GM23338 (cell line): ENCODE measurements at regions not wholly inside any gene's neighbourhood (a gene's known extent, or its start where the extent isn't known, plus 50 kb on each side); places are given as distances from the start of the nearest gene placed in this dataset.

Source experiments
- ATAC-seq: fragments of 200-7000 bp; cut with Tn5 transposase; 3 replicates; pipeline ENCODE4 v1.9.1; 2020
- DNase-seq: peaks from one replicate; pipeline ENCODE4 v3.0.0-alpha.2; 2015; ENCODE audit warnings: low spot score
- H2AFZ ChIP-seq: fragments of 200-600 bp; sonication (generic); 2 replicates; pipeline ENCODE4 v1.8.0; 2016; ENCODE audit warnings: antibody characterized with exemption, mild to moderate bottlenecking, moderate library complexity
- H3F3A ChIP-seq: fragments of 200-600 bp; sonication (generic); replicated peaks from 2 replicates; pipeline ENCODE4 v1.8.0; 2017; ENCODE audit warnings: antibody characterized with exemption, mixed run types, low read depth
- H3K27ac ChIP-seq: fragments of 200-600 bp; sonication (generic); 2 replicates; pipeline ENCODE4 v1.6.1; 2016; ENCODE audit warnings: low read depth
- H3K27me3 ChIP-seq: fragments of 200-600 bp; sonication (generic); 2 replicates; pipeline ENCODE4 v1.8.0; 2016; ENCODE audit warnings: mild to moderate bottlenecking, mixed run types, moderate library complexity; ENCODE audit not compliant: insufficient read depth
- H3K36me3 ChIP-seq: fragments of 200-600 bp; sonication (generic); 2 replicates; pipeline ENCODE4 v1.8.0; 2016; ENCODE audit warnings: mild to moderate bottlenecking; ENCODE audit not compliant: insufficient read depth
- H3K4me1 ChIP-seq: fragments of 200-600 bp; sonication (generic); 2 replicates; pipeline ENCODE4 v1.8.0; 2016; ENCODE audit warnings: mild to moderate bottlenecking, moderate library complexity; ENCODE audit not compliant: insufficient read depth
- H3K4me2 ChIP-seq: fragments of 200-600 bp; sonication (generic); 2 replicates; pipeline ENCODE4 v1.7.1; 2017; ENCODE audit warnings: mixed run types
- H3K4me3 ChIP-seq: fragments of 200-600 bp; sonication (generic); 2 replicates; pipeline ENCODE4 v1.6.1; 2016; ENCODE audit warnings: mixed run types
- H3K79me2 ChIP-seq: fragments of 200-600 bp; sonication (generic); replicated peaks from 2 replicates; pipeline ENCODE4 v1.8.0; 2017; ENCODE audit warnings: mild to moderate bottlenecking; ENCODE audit not compliant: insufficient read depth
- H3K9me2 ChIP-seq: fragments of 200-600 bp; sonication (generic); 2 replicates; pipeline ENCODE4 v1.8.0; 2017; ENCODE audit not compliant: insufficient read depth
- H4K20me1 ChIP-seq: fragments of 200-600 bp; sonication (generic); replicated peaks from 2 replicates; pipeline ENCODE4 v1.8.0; 2017; ENCODE audit warnings: mild to moderate bottlenecking; ENCODE audit not compliant: insufficient read depth
- H3K27ac Mint-ChIP-seq: 2 replicates; pipeline ENCODE4 v1.8.0; 2020; ENCODE audit warnings: inconsistent platforms, mild to moderate bottlenecking, moderate library complexity, mixed read lengths
- H3K27me3 Mint-ChIP-seq: 3 replicates; pipeline ENCODE4 v1.8.0; 2022; ENCODE audit warnings: low read depth, mild to moderate bottlenecking, moderate library complexity, mixed read lengths, inconsistent platforms; ENCODE audit not compliant: insufficient read depth, poor library complexity
- H3K36me3 Mint-ChIP-seq: 3 replicates; pipeline ENCODE4 v1.8.0; 2021; ENCODE audit warnings: low read depth, mild to moderate bottlenecking, inconsistent platforms, moderate library complexity, mixed read lengths
- H3K4me1 Mint-ChIP-seq: 3 replicates; pipeline ENCODE4 v1.8.0; 2020; ENCODE audit warnings: mild to moderate bottlenecking, inconsistent platforms, mixed read lengths
- H3K4me3 Mint-ChIP-seq: 3 replicates; pipeline ENCODE4 v1.8.0; 2021; ENCODE audit warnings: moderate library complexity, mild to moderate bottlenecking, inconsistent platforms, mixed read lengths
- H3K9me3 Mint-ChIP-seq: 3 replicates; pipeline ENCODE4 v1.8.0; 2020; ENCODE audit warnings: moderate library complexity, mild to moderate bottlenecking, inconsistent platforms, mixed read lengths
- CREB1 ChIP-seq: fragments of 250-450 bp; sonication (Bioruptor Pico); IDR thresholded peaks from 2 replicates; pipeline ENCODE4 v1.5.0; 2020; ENCODE audit warnings: low read depth, mild to moderate bottlenecking, moderate library complexity
- EZH2 ChIP-seq: fragments of 200-600 bp; sonication (generic); IDR thresholded peaks from one replicate; pipeline ENCODE4 v1.8.0; 2017; ENCODE audit warnings: antibody characterized with exemption, mild to moderate bottlenecking, low read depth; ENCODE audit not compliant: unreplicated experiment
- EZH2phosphoT487 ChIP-seq: fragments of 200-600 bp; sonication (generic); IDR thresholded peaks from one replicate; pipeline ENCODE4 v1.8.1; 2018; ENCODE audit warnings: antibody characterized with exemption; ENCODE audit not compliant: unreplicated experiment
- JUNB ChIP-seq: IDR thresholded peaks from one replicate; pipeline ENCODE4 v1.6.1; 2016; ENCODE audit warnings: antibody characterized with exemption; ENCODE audit not compliant: unreplicated experiment
- NANOG ChIP-seq: IDR thresholded peaks from 2 replicates; pipeline ENCODE4 v1.6.1; 2016; ENCODE audit warnings: antibody characterized with exemption, borderline replicate concordance
- POLR2AphosphoS5 ChIP-seq: IDR thresholded peaks from 2 replicates; pipeline ENCODE4 v1.6.1; 2016; ENCODE audit warnings: antibody characterized with exemption, low read depth
- STAT1 ChIP-seq: IDR thresholded peaks from one replicate; pipeline ENCODE4 v1.6.1; 2016; ENCODE audit warnings: antibody characterized with exemption; ENCODE audit not compliant: unreplicated experiment
- ZNF331 ChIP-seq: fragments of 250-450 bp; sonication (Bioruptor Pico); IDR thresholded peaks from 2 replicates; pipeline ENCODE4 v1.5.0; 2020; ENCODE audit warnings: low read depth, mild to moderate bottlenecking, moderate library complexity
- TF ChIP-seq, protein P1 (sequence below), 2 experiments: fragments of 200-600 bp in 1 of 2; sonication (generic) in 1 of 2; conservative IDR thresholded peaks; 2 replicates each; pipeline versions ENCODE4 v1.5.1 to v1.6.1; 2016 to 2017; ENCODE audit warnings: antibody characterized with exemption in 2 of 2, low read depth in 2 of 2, mild to moderate bottlenecking in 2 of 2, moderate library complexity in 1 of 2
- TF ChIP-seq, protein P2 (sequence below): IDR thresholded peaks from one replicate; pipeline ENCODE4 v1.6.1; 2018; ENCODE audit warnings: antibody characterized with exemption; ENCODE audit not compliant: unreplicated experiment
- TF ChIP-seq, protein P3 (sequence below): IDR thresholded peaks from 2 replicates; pipeline ENCODE4 v1.6.1; 2016; ENCODE audit warnings: antibody characterized with exemption

DNA sequence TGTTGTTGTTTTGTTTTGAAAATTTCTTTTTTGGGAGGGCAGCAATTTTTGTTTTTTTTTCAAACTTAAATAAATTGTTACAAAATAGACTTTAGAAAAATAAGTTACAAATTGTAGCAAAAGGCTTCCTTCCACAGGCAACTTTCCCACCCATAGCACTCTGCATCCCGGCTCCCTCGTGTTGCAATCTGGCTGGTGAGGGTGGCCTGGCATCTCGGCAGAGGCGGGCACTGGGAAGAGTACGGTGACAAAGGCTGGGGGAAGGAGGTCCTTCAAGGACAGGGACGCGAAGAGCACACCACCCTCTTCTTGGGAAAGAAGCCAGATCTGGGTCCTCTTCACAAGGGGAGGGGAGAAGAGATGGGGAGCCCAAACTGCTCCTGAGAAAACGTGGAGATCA lies 379.7 kb downstream of the OLFM4 start (continued):
- TF ChIP-seq, protein P1, sequence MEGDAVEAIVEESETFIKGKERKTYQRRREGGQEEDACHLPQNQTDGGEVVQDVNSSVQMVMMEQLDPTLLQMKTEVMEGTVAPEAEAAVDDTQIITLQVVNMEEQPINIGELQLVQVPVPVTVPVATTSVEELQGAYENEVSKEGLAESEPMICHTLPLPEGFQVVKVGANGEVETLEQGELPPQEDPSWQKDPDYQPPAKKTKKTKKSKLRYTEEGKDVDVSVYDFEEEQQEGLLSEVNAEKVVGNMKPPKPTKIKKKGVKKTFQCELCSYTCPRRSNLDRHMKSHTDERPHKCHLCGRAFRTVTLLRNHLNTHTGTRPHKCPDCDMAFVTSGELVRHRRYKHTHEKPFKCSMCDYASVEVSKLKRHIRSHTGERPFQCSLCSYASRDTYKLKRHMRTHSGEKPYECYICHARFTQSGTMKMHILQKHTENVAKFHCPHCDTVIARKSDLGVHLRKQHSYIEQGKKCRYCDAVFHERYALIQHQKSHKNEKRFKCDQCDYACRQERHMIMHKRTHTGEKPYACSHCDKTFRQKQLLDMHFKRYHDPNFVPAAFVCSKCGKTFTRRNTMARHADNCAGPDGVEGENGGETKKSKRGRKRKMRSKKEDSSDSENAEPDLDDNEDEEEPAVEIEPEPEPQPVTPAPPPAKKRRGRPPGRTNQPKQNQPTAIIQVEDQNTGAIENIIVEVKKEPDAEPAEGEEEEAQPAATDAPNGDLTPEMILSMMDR (conservative IDR thresholded peaks at IDR 0.05; ENCODE audit: low read depth in 2 of 2) = no peak
- no peak for TF ChIP-seq CREB1 (CRISPR knock-in tag)
- no peak for TF ChIP-seq POLR2AphosphoS5
- TF ChIP-seq, protein P2, sequence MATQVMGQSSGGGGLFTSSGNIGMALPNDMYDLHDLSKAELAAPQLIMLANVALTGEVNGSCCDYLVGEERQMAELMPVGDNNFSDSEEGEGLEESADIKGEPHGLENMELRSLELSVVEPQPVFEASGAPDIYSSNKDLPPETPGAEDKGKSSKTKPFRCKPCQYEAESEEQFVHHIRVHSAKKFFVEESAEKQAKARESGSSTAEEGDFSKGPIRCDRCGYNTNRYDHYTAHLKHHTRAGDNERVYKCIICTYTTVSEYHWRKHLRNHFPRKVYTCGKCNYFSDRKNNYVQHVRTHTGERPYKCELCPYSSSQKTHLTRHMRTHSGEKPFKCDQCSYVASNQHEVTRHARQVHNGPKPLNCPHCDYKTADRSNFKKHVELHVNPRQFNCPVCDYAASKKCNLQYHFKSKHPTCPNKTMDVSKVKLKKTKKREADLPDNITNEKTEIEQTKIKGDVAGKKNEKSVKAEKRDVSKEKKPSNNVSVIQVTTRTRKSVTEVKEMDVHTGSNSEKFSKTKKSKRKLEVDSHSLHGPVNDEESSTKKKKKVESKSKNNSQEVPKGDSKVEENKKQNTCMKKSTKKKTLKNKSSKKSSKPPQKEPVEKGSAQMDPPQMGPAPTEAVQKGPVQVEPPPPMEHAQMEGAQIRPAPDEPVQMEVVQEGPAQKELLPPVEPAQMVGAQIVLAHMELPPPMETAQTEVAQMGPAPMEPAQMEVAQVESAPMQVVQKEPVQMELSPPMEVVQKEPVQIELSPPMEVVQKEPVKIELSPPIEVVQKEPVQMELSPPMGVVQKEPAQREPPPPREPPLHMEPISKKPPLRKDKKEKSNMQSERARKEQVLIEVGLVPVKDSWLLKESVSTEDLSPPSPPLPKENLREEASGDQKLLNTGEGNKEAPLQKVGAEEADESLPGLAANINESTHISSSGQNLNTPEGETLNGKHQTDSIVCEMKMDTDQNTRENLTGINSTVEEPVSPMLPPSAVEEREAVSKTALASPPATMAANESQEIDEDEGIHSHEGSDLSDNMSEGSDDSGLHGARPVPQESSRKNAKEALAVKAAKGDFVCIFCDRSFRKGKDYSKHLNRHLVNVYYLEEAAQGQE = no peak
- no peak for TF ChIP-seq EZH2
- no peak for TF ChIP-seq ZNF331
- TF ChIP-seq NANOG = no peak
- no peak for TF ChIP-seq STAT1
- TF ChIP-seq, protein P3, sequence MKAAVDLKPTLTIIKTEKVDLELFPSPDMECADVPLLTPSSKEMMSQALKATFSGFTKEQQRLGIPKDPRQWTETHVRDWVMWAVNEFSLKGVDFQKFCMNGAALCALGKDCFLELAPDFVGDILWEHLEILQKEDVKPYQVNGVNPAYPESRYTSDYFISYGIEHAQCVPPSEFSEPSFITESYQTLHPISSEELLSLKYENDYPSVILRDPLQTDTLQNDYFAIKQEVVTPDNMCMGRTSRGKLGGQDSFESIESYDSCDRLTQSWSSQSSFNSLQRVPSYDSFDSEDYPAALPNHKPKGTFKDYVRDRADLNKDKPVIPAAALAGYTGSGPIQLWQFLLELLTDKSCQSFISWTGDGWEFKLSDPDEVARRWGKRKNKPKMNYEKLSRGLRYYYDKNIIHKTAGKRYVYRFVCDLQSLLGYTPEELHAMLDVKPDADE = no peak
- TF ChIP-seq EZH2phosphoT487 = no peak
- TF ChIP-seq JUNB = no peak

DNA sequence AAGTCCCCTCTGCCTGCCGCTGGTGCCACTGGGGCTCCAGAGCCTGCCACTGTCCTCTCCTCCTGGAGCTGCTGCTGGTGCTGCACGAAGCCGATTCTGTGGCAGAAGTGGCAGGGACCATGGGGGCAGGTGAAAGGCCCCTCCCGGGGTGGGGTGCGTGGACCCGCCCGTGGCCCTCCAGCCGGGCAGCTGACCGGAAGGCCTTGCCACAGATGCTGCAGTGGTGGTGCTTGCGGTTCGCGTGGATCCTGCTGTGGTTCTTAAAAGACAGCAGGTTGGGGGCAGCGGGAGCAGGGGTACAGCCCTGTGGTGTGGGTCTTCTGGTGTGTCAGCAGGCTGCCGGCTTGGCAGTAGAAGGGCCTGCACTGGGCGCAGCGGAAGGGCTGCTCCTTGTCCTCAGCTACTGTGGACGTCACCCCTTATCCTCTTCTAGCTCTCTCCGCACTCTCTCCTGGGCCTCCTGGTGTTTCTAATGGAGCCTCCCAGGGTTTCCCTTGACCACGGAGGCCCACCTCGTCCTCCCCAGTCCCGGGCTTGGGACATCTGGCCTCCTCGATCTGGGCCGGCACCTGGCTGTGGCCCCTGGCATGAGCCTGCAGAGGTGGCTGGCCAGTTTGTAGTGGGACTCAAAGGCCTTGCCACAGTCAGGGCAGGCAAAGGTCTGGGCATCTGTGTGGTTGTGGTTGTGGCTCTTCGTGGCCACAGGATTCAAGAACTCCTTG lies 380.4 kb downstream of the OLFM4 start:
- Histone ChIP-seq H3K36me3 (no peaks in the 10 kb centered on the region), H3K4me1 (no peaks in the 10 kb centered on the region), H4K20me1 (no peaks in the 10 kb centered on the region), H3K79me2 (no peaks in the 10 kb centered on the region), H3K9me2 (no peaks in the 10 kb centered on the region), H3K4me2 (no peak overlapping the region), H2AFZ (no peak overlapping the region), H3K27ac (no peak overlapping the region), H3K4me3 (no peak overlapping the region), H3F3A (no peaks in the 10 kb centered on the region), H3K27me3 (no peaks in the 10 kb centered on the region)
- no peak for ATAC-seq
- H3K36me3 Mint-ChIP-seq = peaks cover 3% of the 10 kb centered on the region; the same call in 1 of the 3 replicates
- H3K27ac Mint-ChIP-seq = no peak overlapping the region
- no peaks in the 10 kb centered on the region for H3K4me1 Mint-ChIP-seq
- peaks cover 4% of the 10 kb centered on the region; the same call in 1 of the 3 replicates for H3K9me3 Mint-ChIP-seq
- no peak overlapping the region for H3K4me3 Mint-ChIP-seq
- DNase-seq = no peak
- TF ChIP-seq JUNB (no peak), STAT1 (no peak)
- TF ChIP-seq, protein P3 = no peak
- no peaks in the 10 kb centered on the region for H3K27me3 Mint-ChIP-seq
